Activated CD4-positive, alpha-beta T cell treated with anti-CD3 and anti-CD28 coated beads, Interleukin-2, amount 50 U/mL, for 16 hours (primary cell): ENCODE measurements at regions not wholly inside any gene's neighbourhood (a gene's known extent, or its start where the extent isn't known, plus 50 kb on each side); places are given as distances from the start of the nearest gene placed in this dataset.
"Not testable (repeated sequence)": the region's sequence is repeated elsewhere in the genome, so short reads cannot be mapped to it uniquely, and the experiment has no call there.

ENCODE experiments used
- DNase-seq: peaks from one replicate; pipeline ENCODE4 v3.0.0-alpha.2; 2020

DNA sequence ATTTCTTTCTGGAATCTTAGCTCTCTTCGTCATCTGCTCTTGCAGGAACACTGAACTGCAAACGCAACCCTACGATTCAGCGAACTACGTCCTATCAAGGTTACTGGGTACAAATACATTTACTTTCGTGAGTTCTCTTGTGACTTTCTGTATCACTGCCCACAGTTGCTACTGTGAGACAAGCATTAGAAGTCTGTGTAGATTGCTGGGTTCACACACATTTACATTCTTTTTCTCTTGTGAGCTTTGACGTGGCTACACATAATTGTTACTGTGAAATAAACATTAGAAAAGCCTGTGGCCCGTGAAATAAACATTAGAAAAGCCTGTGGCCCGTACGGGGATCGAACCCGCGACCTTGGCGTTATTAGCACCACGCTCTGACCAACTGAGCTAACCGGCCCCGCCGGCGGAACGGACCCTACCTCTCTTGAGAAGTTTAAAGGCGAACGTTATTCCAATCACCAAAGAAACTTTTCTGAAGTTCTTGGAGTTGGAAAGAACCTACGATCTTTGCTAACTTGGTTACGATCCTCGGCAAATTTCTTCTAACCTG, 61.2 kb upstream of the ZNF322 start:
- DNase-seq, result not testable (repeated sequence)

- DNase-seq, result not testable (repeated sequence)
Measured at GRCh38 chr6:26730019-26730766, 70.6 kb upstream of the ZNF322 start.

DNA sequence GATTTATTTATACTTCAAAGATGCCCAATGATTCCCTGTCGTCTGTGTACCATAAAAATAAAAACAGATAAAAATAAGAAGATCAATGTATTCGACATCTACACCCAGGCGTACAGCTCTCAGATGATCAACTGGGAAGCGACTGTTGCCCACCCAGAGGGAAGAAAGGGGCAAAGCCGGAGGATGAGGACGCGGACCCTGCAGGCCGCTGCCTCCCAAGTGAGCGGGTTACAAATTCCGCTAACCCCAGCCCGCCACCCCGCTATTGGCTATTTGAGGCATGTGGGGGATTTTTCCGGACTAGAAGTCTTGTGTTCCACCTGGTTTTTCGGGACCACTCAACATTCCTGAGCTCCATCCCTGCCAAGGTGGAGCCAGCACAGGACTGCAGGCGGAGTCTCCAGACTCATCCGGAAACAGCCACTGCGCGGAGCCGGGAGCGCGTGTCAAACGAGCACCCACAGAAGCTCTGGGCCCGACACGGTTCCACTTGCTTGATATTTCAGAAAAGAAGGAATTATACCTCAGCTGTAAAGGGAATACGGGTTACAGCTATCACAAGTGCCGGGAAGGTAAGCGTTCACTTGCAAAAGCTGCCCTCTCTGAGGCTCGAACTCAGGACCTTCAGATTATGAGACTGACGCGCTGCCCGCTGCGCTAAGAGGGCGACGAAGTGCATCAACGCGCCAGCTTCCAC, 75.4 kb upstream of the ZNF322 start:
- not testable (repeated sequence) for DNase-seq

- no peak for DNase-seq
Measured at GRCh38 chr6:26739811-26740210, 80.3 kb upstream of the ZNF322 start.

GRCh38 chr6:26743157-26743821, 83.7 kb upstream of the ZNF322 start:
- DNase-seq, result peak; percentile 58

DNA sequence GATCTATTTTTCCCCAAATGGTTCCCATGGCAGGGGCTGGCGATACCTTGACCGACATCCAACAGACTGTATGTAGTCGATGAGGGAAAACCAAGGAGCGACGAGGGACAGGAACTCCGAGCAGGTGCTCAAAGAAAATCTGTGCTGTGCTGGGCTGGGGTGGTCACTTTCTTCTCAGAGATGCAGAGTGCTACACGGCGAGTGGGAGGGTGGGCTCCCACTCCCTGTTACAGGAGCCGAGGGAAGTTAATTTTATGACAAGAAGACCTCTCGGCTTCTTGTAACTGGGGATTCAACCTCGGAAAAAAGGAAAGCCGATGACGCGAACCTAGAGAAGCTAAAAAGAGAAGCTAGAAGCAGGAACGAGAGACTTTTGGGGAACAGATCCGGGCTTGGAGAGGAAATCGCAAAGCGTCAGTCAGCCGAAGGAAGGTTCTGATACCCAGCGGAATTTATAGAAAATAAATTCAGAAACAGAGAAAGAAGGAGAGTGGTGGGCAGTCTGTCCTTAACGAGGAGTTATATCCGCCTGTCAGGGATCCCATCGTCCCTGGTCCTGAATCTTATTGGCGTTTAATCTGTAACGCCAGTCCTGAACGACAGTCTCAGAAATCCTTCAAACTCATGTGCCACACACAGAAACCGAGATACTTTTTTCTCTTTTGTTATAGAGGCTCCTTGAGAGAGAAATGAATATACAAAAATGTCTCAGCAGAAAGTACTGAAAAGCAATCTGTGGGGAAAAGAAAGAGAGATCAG, 84.6 kb upstream of the ZNF322 start:
- DNase-seq, result no peak

DNA sequence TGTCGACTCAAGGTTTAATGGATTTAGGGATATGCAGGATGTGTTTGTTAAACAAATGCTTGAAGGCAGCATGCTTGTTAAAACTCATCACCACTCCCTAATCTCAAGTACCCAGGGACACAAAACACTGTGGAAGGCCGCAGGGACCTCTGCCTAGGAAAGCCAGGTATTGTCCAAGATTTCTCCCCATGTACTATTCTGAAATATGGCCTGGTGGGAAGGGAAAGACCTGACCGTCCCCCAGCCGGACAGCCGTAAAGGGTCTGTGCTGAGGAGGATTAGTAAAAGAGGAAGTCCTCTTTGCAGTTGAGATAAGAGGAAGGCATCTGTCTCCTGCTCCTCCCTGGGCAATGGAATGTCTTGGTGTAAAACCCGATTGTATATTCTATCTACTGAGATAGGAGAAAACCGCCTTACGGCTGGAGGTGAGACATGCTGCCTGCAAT, 85.3 kb upstream of the ZNF322 start:
- DNase-seq, result not testable (repeated sequence)

GRCh38 chr6:26745964-26746363, 86.4 kb upstream of the ZNF322 start:
- DNase-seq, result not testable (repeated sequence)

DNA sequence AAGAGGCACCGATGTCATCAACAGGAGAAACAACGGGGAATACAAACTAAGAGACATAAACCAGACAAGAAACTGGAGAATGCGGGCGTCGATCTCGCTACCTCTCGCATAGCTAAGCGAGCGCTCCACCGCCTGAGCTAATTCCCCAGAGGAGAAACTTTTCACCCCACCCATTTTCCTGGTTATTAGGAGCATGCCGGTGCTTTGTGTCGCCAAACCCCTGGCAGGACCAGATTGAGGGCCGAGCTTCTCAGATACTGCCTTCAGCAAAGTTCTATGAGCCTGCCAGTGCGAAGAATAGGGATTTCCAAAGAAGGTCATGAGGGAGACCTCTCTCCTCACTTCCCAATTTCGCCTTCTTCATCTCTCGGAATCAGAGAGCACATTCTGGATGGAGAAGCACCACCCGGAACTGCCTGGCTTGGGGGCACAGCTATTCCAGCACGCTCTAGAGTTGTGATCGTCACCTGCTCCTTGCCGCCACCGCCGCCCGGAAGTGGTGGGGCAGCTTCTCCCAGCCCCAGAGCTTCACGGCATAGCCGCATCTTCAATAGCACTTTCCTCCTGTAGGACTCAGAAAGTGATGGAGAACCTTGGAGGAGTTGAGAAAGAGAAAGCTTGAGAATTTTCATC, 89.7 kb upstream of the ZNF322 start:
- not testable (repeated sequence) for DNase-seq

GRCh38 chr6:26749759-26750126, 90.2 kb upstream of the ZNF322 start:
- DNase-seq, result not testable (repeated sequence)

DNA sequence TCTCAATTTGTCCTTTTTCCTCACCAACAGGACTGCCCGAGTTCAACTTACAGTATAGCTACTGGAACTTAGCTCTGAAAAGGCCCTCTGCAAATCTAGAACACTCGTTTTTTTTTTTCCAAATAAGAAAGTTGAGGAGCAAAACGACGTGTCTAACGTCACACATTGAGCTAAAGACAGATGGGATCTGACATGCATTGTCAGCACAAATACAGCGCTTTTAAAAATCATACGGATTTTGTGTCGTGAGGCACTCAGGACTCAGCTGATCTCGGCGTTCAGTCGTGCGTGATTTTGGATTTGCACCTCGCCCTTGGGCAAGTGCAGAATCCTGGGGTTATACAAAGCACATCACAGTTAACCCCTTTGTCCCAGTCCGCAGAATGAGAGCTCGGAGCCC, 94.7 kb upstream of the ZNF322 start:
- no peak for DNase-seq

DNA sequence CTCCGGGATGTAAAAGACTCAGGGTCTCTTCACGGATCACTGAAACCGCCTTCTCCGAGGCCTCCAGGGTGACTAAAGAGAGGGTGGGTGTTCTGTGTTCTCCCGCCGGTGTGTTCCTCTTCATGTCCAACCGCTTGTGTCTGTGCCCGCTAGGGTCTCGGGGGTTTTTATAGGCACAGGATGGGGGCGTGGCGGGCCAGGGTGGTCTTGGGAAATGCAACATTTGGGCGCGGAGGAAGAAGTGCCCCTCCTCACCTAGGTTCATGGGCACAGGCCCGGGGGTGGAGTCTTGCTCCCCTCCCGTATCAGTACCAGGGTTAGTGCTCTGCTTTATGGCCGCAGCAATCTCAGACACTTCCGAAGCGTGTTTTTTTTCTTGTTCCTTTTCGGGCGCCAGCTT, 95.3 kb upstream of the ZNF322 start:
- not testable (repeated sequence) for DNase-seq

GRCh38 chr6:26756067-26756805, 96.7 kb upstream of the ZNF322 start:
- DNase-seq, result peak; percentile 53

GRCh38 chr6:26766203-26766902, 106.8 kb upstream of the ZNF322 start:
- not testable (repeated sequence) for DNase-seq

GRCh38 chr6:26770941-26771666, 111.6 kb upstream of the ZNF322 start:
- DNase-seq, result not testable (repeated sequence)

GRCh38 chr6:26773414-26773813, 113.9 kb upstream of the ZNF322 start:
- DNase-seq, result not testable (repeated sequence)

DNA sequence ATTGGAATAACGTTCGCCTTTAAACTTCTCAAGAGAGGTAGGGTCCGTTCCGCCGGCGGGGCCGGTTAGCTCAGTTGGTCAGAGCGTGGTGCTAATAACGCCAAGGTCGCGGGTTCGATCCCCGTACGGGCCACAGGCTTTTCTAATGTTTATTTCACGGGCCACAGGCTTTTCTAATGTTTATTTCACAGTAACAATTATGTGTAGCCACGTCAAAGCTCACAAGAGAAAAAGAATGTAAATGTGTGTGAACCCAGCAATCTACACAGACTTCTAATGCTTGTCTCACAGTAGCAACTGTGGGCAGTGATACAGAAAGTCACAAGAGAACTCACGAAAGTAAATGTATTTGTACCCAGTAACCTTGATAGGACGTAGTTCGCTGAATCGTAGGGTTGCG, 121.0 kb upstream of the ZNF322 start:
- not testable (repeated sequence) for DNase-seq

- DNase-seq, result not testable (repeated sequence)
Measured at GRCh38 chr6:26795474-26796307, 136.1 kb upstream of the ZNF322 start.
